ENCODE measurements at regions not wholly inside any gene's neighbourhood (a gene's known extent, or its start where the extent isn't known, plus 50 kb on each side); places are given as distances from the start of the nearest gene placed in this dataset.

GRCh38 chr6:91539456-91539855 is 952.6 kb upstream of the MAP3K7 start:
- Histone ChIP-seq H3K23me2 (ENCODE audit: low read depth, low read length) (no peaks in the 10 kb centered on the region), H3K9ac (replicated peaks in 1 of 4; ENCODE audit: extremely low read depth in 1 of 4, low read depth in 3 of 4, low read length in 3 of 4) (no peak overlapping the region), H2AFZ (ENCODE audit: low read length) (no peak overlapping the region), H3K9me3 (ENCODE audit: insufficient read depth in 2 of 2, low read depth in 1 of 2, low read length in 1 of 2) (no peaks in the 10 kb centered on the region), H3K56ac (replicated peaks; ENCODE audit: insufficient read length, low read depth, low read length) (no peak overlapping the region), H4K8ac (ENCODE audit: extremely low read depth, insufficient read depth, low read length) (no peak overlapping the region), H4K91ac (replicated peaks; ENCODE audit: insufficient read length, low read length) (no peak overlapping the region), H3K79me1 (ENCODE audit: low read depth, low read length) (no peaks in the 10 kb centered on the region), H3K27ac (ENCODE audit: low read depth, low read length) (no peak overlapping the region), H3K4me1 (replicated peaks in 1 of 4; ENCODE audit: control insufficient read depth in 3 of 4, insufficient read depth in 4 of 4, low read length in 3 of 4) (no peaks in the 10 kb centered on the region), H2BK20ac (ENCODE audit: low read length) (no peak overlapping the region), H3K18ac (ENCODE audit: extremely low read depth, low read length) (no peak overlapping the region), H3K79me2 (ENCODE audit: control insufficient read depth in 1 of 2, insufficient read depth in 2 of 2, low read length in 2 of 2) (no peaks in the 10 kb centered on the region), H2BK15ac (ENCODE audit: low read length) (no peak overlapping the region), H2BK120ac (replicated peaks; ENCODE audit: low read depth, low read length) (no peak overlapping the region), H3K14ac (ENCODE audit: insufficient read length) (no peak overlapping the region), H2BK12ac (ENCODE audit: low read depth, low read length) (no peak overlapping the region), H3K23ac (ENCODE audit: insufficient read length) (no peak overlapping the region), H3K36me3 (ENCODE audit: control insufficient read depth in 2 of 4, insufficient read depth in 4 of 4, low read length in 3 of 4) (no peaks in the 10 kb centered on the region), H3K4me2 (ENCODE audit: insufficient read depth in 1 of 2, low read depth in 2 of 2, low read length in 2 of 2) (no peak overlapping the region), H3K4me3 (ENCODE audit: extremely low read depth in 1 of 4, insufficient read depth in 2 of 4, low read depth in 3 of 4, low read length in 4 of 4) (no peak overlapping the region), H4K20me1 (replicated peaks in 1 of 2; ENCODE audit: control insufficient read depth in 1 of 2, insufficient read depth in 2 of 2, low read length in 2 of 2) (no peaks in the 10 kb centered on the region), H4K5ac (ENCODE audit: insufficient read length, low read depth, low read length) (no peak overlapping the region), H3K27me3 (replicated peaks in 1 of 4; ENCODE audit: control insufficient read depth in 3 of 4, extremely low read depth in 1 of 4, insufficient read depth in 3 of 4, low read length in 3 of 4) (no peaks in the 10 kb centered on the region), H2BK5ac (ENCODE audit: low read depth, low read length) (no peak overlapping the region), H2AK5ac (ENCODE audit: low read depth, low read length) (no peak overlapping the region), H3K4ac (replicated peaks; ENCODE audit: insufficient read length, low read depth, low read length) (no peak overlapping the region)
- DNase-seq (ENCODE audit: low read depth in 1 of 2, low spot score in 2 of 2) (no peak), FAIRE-seq (no peak)
- POLR2A ChIA-PET (ENCODE audit: partially characterized antibody) = no interaction called here
- CTCF ChIA-PET (ENCODE audit: partially characterized antibody) = interaction anchor here (1.2 kb wide), 1 partner anchor 17 kb away, joined by 3 read pairs; no protein-coding TSS in a partner anchor
- TF ChIP-seq ZNF274 (IDR thresholded peaks at IDR 0.05; ENCODE audit: borderline replicate concordance, extremely low read depth, low read length) = no peak
- TF ChIP-seq, protein P1, sequence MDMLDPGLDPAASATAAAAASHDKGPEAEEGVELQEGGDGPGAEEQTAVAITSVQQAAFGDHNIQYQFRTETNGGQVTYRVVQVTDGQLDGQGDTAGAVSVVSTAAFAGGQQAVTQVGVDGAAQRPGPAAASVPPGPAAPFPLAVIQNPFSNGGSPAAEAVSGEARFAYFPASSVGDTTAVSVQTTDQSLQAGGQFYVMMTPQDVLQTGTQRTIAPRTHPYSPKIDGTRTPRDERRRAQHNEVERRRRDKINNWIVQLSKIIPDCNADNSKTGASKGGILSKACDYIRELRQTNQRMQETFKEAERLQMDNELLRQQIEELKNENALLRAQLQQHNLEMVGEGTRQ (IDR thresholded peaks at IDR 0.05; ENCODE audit: low read length) = no peak
- TF ChIP-seq RXRA (IDR thresholded peaks at IDR 0.05; ENCODE audit: insufficient read depth, low read depth, low read length) = no peak
- TF ChIP-seq SRF (IDR thresholded peaks at IDR 0.05; ENCODE audit: low read depth, low read length) = no peak
- no peak for TF ChIP-seq HDAC6 (IDR thresholded peaks at IDR 0.05; ENCODE audit: low read depth, low read length)
- 61% methylated on average over 3 of the region's 3 CpGs; no CpG with 5 or more reads in 1 of the 2 experiments for WGBS, 2 experiments (ENCODE audit: extremely low coverage in 1 of 2, insufficient coverage in 1 of 2, insufficient read length in 1 of 2, insufficient replicate concordance in 2 of 2, low coverage in 1 of 2, low lambda C conversion rate in 2 of 2, missing lambda C conversion rate in 1 of 2)

Data from H1 (cell line).